Brain microvascular endothelial cell (primary cell): ENCODE measurements at regions not wholly inside any gene's neighbourhood (a gene's known extent, or its start where the extent isn't known, plus 50 kb on each side); places are given as distances from the start of the nearest gene placed in this dataset.

Experiments
- DNase-seq: peaks from one replicate; pipeline ENCODE4 v3.0.0-alpha.2; 2020
- H3K27ac ChIP-seq: fragments of 250-450 bp; sonication (Bioruptor Pico); 2 replicates; pipeline ENCODE4 v1.5.1; 2020; ENCODE audit warnings: mild to moderate bottlenecking, moderate library complexity
- H3K27me3 ChIP-seq: fragments of 250-450 bp; sonication (Bioruptor Pico); replicated peaks from 2 replicates; pipeline ENCODE4 v1.5.1; 2020; ENCODE audit warnings: mild to moderate bottlenecking
- H3K36me3 ChIP-seq: fragments of 250-450 bp; sonication (Bioruptor Pico); replicated peaks from 2 replicates; pipeline ENCODE4 v1.5.1; 2020; ENCODE audit warnings: mild to moderate bottlenecking
- H3K4me3 ChIP-seq: 2 replicates; pipeline ENCODE4 v1.5.1; 2011; ENCODE audit warnings: low read depth, mild to moderate bottlenecking, control low read depth, low read length, moderate library complexity
- in situ Hi-C: cut with HindIII; loops from 2 replicates; pipeline ENCODE4 v1.10.0; 2017; ENCODE audit warnings: low sequenced_read_pairs, low pct_ligation_motif_present
- TF ChIP-seq, protein P1 (sequence below): IDR thresholded peaks from 2 replicates; pipeline ENCODE4 v1.5.1; 2011; ENCODE audit warnings: low read depth, mild to moderate bottlenecking, moderate library complexity, low read length, control low read depth, inconsistent platforms; ENCODE audit errors: missing control alignments

GRCh38 chr11:16618431-16618830, 120.0 kb upstream of the C11orf58 start:
- TF ChIP-seq, protein P1, sequence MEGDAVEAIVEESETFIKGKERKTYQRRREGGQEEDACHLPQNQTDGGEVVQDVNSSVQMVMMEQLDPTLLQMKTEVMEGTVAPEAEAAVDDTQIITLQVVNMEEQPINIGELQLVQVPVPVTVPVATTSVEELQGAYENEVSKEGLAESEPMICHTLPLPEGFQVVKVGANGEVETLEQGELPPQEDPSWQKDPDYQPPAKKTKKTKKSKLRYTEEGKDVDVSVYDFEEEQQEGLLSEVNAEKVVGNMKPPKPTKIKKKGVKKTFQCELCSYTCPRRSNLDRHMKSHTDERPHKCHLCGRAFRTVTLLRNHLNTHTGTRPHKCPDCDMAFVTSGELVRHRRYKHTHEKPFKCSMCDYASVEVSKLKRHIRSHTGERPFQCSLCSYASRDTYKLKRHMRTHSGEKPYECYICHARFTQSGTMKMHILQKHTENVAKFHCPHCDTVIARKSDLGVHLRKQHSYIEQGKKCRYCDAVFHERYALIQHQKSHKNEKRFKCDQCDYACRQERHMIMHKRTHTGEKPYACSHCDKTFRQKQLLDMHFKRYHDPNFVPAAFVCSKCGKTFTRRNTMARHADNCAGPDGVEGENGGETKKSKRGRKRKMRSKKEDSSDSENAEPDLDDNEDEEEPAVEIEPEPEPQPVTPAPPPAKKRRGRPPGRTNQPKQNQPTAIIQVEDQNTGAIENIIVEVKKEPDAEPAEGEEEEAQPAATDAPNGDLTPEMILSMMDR: no peak
- no peak for DNase-seq
- Histone ChIP-seq H3K36me3 (no peaks in the 10 kb centered on the region), H3K27ac (no peak overlapping the region), H3K4me3 (no peak overlapping the region), H3K27me3 (peaks cover under 1% of the 10 kb centered on the region)
- in situ Hi-C loops: no loop called here

- no peak for DNase-seq
- H3K36me3 ChIP-seq: no peaks in the 10 kb centered on the region
- H3K27ac ChIP-seq: no peak overlapping the region
- H3K27me3 ChIP-seq: peaks cover 27% of the 10 kb centered on the region
- in situ Hi-C loops: no loop called here
- no peak overlapping the region for H3K4me3 ChIP-seq
- TF ChIP-seq, protein P1: no peak
Measured at GRCh38 chr11:16615480-16615879, 123.0 kb upstream of the C11orf58 start.

DNA sequence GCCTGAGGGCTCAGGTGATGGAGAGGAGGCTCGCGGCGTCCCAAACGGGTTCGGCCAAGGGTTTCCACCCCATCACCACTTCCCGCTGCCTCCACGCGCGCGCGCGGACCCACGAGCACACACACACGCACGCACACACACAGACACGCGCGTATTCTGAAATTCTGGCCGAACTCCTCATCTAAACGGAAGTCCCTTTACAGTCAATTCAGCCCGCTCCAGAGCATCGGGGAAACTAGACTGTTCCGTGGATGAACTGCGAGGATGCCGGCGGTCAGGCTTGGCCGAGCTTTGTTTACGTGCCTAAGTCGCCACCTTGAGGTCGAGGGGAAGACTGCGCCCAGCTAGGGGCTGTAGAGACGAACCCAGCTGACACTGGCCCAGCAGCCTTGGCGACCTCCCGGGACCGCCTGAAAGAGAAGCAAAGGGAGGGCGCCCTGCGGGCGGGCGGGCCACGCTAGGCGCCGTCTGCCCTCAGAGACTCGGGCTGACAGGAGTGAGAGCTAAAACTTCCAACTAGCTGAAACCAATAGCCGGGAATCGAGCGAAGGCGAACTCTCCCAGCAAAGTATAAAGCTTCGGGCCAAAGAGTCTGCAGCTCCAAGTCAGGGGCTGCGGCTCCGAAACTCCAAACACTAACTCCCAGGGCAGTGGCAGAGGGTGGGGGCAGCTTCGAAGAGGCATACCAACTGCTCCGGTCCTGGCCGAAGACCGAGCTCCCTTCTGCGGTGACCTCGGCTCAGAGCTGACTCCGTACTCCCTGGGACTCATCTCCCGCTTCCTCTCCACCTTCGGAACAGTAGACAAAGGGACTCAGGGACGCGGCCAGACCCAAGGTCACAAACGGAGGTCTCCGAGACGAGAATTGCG, 124.7 kb upstream of the C11orf58 start:
- peak overlapping the region; percentile 57 for H3K4me3 ChIP-seq
- H3K36me3 ChIP-seq: no peaks in the 10 kb centered on the region
- H3K27ac ChIP-seq: no peak overlapping the region
- DNase-seq: peak; percentile 81
- in situ Hi-C loops: no loop called here
- peaks cover 35% of the 10 kb centered on the region for H3K27me3 ChIP-seq
- TF ChIP-seq, protein P1: peak; percentile 93

DNA sequence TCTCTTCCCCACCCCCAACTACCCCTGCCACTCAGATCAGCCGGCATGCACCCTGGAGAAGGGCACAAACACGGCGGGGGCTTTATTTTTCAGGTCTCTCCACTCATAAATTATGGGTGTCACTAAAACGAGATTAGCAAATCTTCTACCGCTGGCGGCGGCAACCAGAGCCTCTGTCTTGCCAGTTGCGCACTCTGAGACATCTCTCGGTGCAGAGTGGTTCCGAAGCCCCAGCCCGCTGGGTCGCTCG, 125.3 kb upstream of the C11orf58 start:
- DNase-seq: no peak
- no peaks in the 10 kb centered on the region for H3K36me3 ChIP-seq
- peaks cover 35% of the 10 kb centered on the region for H3K27me3 ChIP-seq
- no peak overlapping the region for H3K27ac ChIP-seq
- TF ChIP-seq, protein P1: no peak
- in situ Hi-C loops: no loop called here
- H3K4me3 ChIP-seq: peak overlapping the region; percentile 57

- no peak for DNase-seq
- H3K36me3 ChIP-seq: no peaks in the 10 kb centered on the region
- H3K27ac ChIP-seq: no peak overlapping the region
- TF ChIP-seq, protein P1: no peak
- in situ Hi-C loops: no loop called here
- peak overlapping the region; percentile 57 for H3K4me3 ChIP-seq
- peaks cover 35% of the 10 kb centered on the region for H3K27me3 ChIP-seq
Measured at GRCh38 chr11:16612566-16613261, 125.7 kb upstream of the C11orf58 start.
